HEK293 (cell line): ENCODE measurements at regions not wholly inside any gene's neighbourhood (a gene's known extent, or its start where the extent isn't known, plus 50 kb on each side); places are given as distances from the start of the nearest gene placed in this dataset.

ENCODE experiments used
- CTCF ChIA-PET: fragments of 350-600 bp; formaldehyde crosslinking; extraction: SDS; loops from one replicate; lab custom pipeline; 2021; ENCODE audit warnings: antibody characterized with exemption; lab: Yijun Ruan, JAX
- POLR2A ChIA-PET: fragments of 300-600 bp; formaldehyde crosslinking; extraction: SDS; loops from one replicate; lab custom pipeline; 2020; ENCODE audit warnings: antibody characterized with exemption, inconsistent platforms; lab: Yijun Ruan, JAX
- H3K27ac ChIP-seq: fragments of 200-500 bp; sonication (Bioruptor generic); 2 replicates; pipeline ENCODE4 v1.5.1; 2014; ENCODE audit warnings: low read depth, low read length, control low read depth, inconsistent platforms; ENCODE audit errors: extremely low read depth
- H3K36me3 ChIP-seq, 2 experiments: fragments of 200-500 bp in 1 of 2; sonication (Bioruptor generic) in 1 of 2; 1 replicate in 1 of 2; 2 replicates in 1 of 2; pipeline ENCODE4 v1.5.1; 2014 to 2017; ENCODE audit warnings: inconsistent platforms in 2 of 2, low read length in 2 of 2; ENCODE audit not compliant: control insufficient read depth in 2 of 2, insufficient read depth in 1 of 2
- H3K4me1 ChIP-seq: fragments of 200-500 bp; sonication (Bioruptor generic); 2 replicates; pipeline ENCODE4 v1.5.1; 2014; ENCODE audit warnings: mild to moderate bottlenecking, low read length, inconsistent platforms; ENCODE audit not compliant: control insufficient read depth, insufficient read depth
- H3K4me3 ChIP-seq: 2 replicates; pipeline ENCODE4 v1.5.1; 2011; ENCODE audit warnings: low read depth, mild to moderate bottlenecking, control low read depth, low read length, moderate library complexity
- H3K9me3 ChIP-seq: fragments of 200-500 bp; sonication (Bioruptor generic); 2 replicates; pipeline ENCODE4 v1.5.1; 2014; ENCODE audit warnings: low read depth, low read length, inconsistent platforms; ENCODE audit not compliant: control insufficient read depth, insufficient read depth
- GLIS1 ChIP-seq: fragments of 450-650 bp; formaldehyde crosslinking; IDR thresholded peaks from 2 replicates; pipeline ENCODE4 v1.5.1; 2016; ENCODE audit warnings: missing biosample characterization, missing genetic modification characterization
- HOXA7 ChIP-seq: sonication (generic); formaldehyde crosslinking; IDR thresholded peaks from 2 replicates; pipeline ENCODE4 v1.8.1; 2022; ENCODE audit warnings: missing genetic modification reagents, borderline replicate concordance
- IKZF3 ChIP-seq: fragments of 450-650 bp; IDR thresholded peaks from 2 replicates; pipeline ENCODE4 v1.5.0; 2018; ENCODE audit warnings: missing biosample characterization, mild to moderate bottlenecking, missing genetic modification characterization, moderate library complexity
- SALL2 ChIP-seq: fragments of 450-650 bp; formaldehyde crosslinking; IDR thresholded peaks from 2 replicates; pipeline ENCODE4 v1.5.0; 2017; ENCODE audit warnings: missing biosample characterization, mild to moderate bottlenecking, missing genetic modification characterization, borderline replicate concordance
- SCRT1 ChIP-seq: fragments of 450-650 bp; formaldehyde crosslinking; IDR thresholded peaks from 2 replicates; pipeline ENCODE4 v1.5.1; 2016; ENCODE audit warnings: missing biosample characterization, missing genetic modification characterization, borderline replicate concordance
- ZBTB10 ChIP-seq: fragments of 450-650 bp; formaldehyde crosslinking; IDR thresholded peaks from 2 replicates; pipeline ENCODE4 v1.5.1; 2016; ENCODE audit warnings: missing biosample characterization, missing genetic modification characterization
- ZBTB20 ChIP-seq: fragments of 450-650 bp; formaldehyde crosslinking; IDR thresholded peaks from 2 replicates; pipeline ENCODE4 v1.5.1; 2016; ENCODE audit warnings: missing biosample characterization, missing genetic modification characterization
- ZNF19 ChIP-seq: fragments of 450-650 bp; formaldehyde crosslinking; IDR thresholded peaks from 2 replicates; pipeline ENCODE4; 2016; ENCODE audit warnings: missing biosample characterization, missing genetic modification characterization, low read depth
- ZNF202 ChIP-seq: fragments of 450-650 bp; formaldehyde crosslinking; IDR thresholded peaks from 2 replicates; pipeline ENCODE4 v1.5.1; 2016; ENCODE audit warnings: missing biosample characterization, missing genetic modification characterization, borderline replicate concordance
- ZNF23 ChIP-seq: fragments of 450-650 bp; formaldehyde crosslinking; IDR thresholded peaks from 2 replicates; pipeline ENCODE4 v1.5.1; 2016; ENCODE audit warnings: missing biosample characterization, missing genetic modification characterization, borderline replicate concordance
- ZNF324 ChIP-seq: fragments of 450-650 bp; formaldehyde crosslinking; IDR thresholded peaks from 2 replicates; pipeline ENCODE4 v1.5.1; 2016; ENCODE audit warnings: missing biosample characterization, missing genetic modification characterization
- ZNF366 ChIP-seq: fragments of 450-650 bp; formaldehyde crosslinking; conservative IDR thresholded peaks from 2 replicates; pipeline ENCODE4 v1.5.1; 2016; ENCODE audit warnings: missing biosample characterization, missing genetic modification characterization
- ZNF391 ChIP-seq: fragments of 450-650 bp; formaldehyde crosslinking; IDR thresholded peaks from 2 replicates; pipeline ENCODE4 v1.5.1; 2016; ENCODE audit warnings: low read depth, missing biosample characterization, missing genetic modification characterization, borderline replicate concordance
- ZNF549 ChIP-seq: fragments of 450-650 bp; IDR thresholded peaks from 2 replicates; pipeline ENCODE4 v1.5.1; 2018; ENCODE audit warnings: missing biosample characterization, missing genetic modification characterization, mild to moderate bottlenecking, inconsistent platforms, moderate library complexity
- ZNF585B ChIP-seq: fragments of 450-650 bp; formaldehyde crosslinking; IDR thresholded peaks from 2 replicates; pipeline ENCODE4 v1.5.1; 2016; ENCODE audit warnings: missing biosample characterization, missing genetic modification characterization
- ZNF596 ChIP-seq: fragments of 450-650 bp; IDR thresholded peaks from 2 replicates; pipeline ENCODE4 v1.5.0; 2018; ENCODE audit warnings: missing biosample characterization, mild to moderate bottlenecking, missing genetic modification characterization, moderate library complexity
- ZNF600 ChIP-seq: fragments of 450-650 bp; formaldehyde crosslinking; IDR thresholded peaks from 2 replicates; pipeline ENCODE4 v1.5.1; 2016; ENCODE audit warnings: missing biosample characterization, missing genetic modification characterization
- ZNF621 ChIP-seq: fragments of 450-650 bp; formaldehyde crosslinking; IDR thresholded peaks from 2 replicates; pipeline ENCODE4 v1.5.1; 2017; ENCODE audit warnings: missing biosample characterization, missing genetic modification characterization
- ZNF626 ChIP-seq: fragments of 450-650 bp; sonication (Bioruptor Pico); formaldehyde crosslinking; IDR thresholded peaks from 2 replicates; pipeline ENCODE4 v1.5.1; 2018; ENCODE audit warnings: missing biosample characterization, missing genetic modification characterization, inconsistent platforms
- ZNF664 ChIP-seq: fragments of 450-650 bp; formaldehyde crosslinking; IDR thresholded peaks from 2 replicates; pipeline ENCODE4 v1.5.1; 2016; ENCODE audit warnings: missing biosample characterization, missing genetic modification characterization
- ZNF677 ChIP-seq: fragments of 450-650 bp; IDR thresholded peaks from 2 replicates; pipeline ENCODE4 v1.5.0; 2018; ENCODE audit warnings: missing biosample characterization, mild to moderate bottlenecking, missing genetic modification characterization, moderate library complexity
- ZSCAN30 ChIP-seq: fragments of 450-650 bp; IDR thresholded peaks from 2 replicates; pipeline ENCODE4 v1.5.1; 2018; ENCODE audit warnings: missing biosample characterization, mild to moderate bottlenecking, missing genetic modification characterization, moderate library complexity
- TF ChIP-seq, protein P1 (sequence below): fragments of 450-650 bp; formaldehyde crosslinking; IDR thresholded peaks from 2 replicates; pipeline ENCODE4 v1.5.1; 2017; ENCODE audit warnings: missing biosample characterization, missing genetic modification characterization

GRCh38 chr6:153941768-153942167 is 97.3 kb upstream of the OPRM1 start (continued):
- TF ChIP-seq ZNF677 (tag by site-specific recombination) (no peak), SCRT1 (no peak), ZSCAN30 (no peak), ZNF391 (no peak), ZNF23 (tag by site-specific recombination) (no peak), ZNF324 (tag by site-specific recombination) (no peak)
- TF ChIP-seq, all 188 proteins: peak for 0

DNA sequence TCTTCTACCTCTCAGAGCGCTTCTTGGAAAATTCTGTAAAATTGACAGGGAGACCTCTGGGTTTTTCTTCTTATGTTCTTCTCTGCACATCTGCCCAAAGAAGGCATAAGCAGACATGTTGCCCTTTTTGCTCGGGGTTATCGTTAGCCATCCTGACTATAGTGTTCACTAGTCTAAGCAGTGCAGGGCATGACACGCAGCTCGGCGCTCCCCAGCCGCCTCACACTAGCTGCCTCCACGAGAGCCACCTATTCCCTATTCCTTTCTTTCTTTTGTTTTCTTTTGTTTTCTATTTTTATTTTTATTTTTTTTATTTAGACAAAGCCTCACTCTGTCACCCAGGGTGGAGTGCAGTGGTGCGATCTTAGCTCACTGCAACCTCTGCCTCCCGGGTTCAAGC is 100.2 kb upstream of the OPRM1 start:
- Histone ChIP-seq H3K9me3 (no peaks in the 10 kb centered on the region), H3K4me3 (no peak overlapping the region), H3K36me3 (no peaks in the 10 kb centered on the region), H3K4me1 (no peaks in the 10 kb centered on the region), H3K27ac (no peak overlapping the region)
- POLR2A ChIA-PET = no interaction called here
- TF ChIP-seq ZNF19 = no peak
- no peak for TF ChIP-seq ZNF596 (tag by site-specific recombination)
- no peak for TF ChIP-seq GLIS1 (tag by site-specific recombination)
- TF ChIP-seq ZNF626 (tag by site-specific recombination) = no peak
- TF ChIP-seq ZNF585B (tag by site-specific recombination) = no peak
- TF ChIP-seq ZNF600 (tag by site-specific recombination) = no peak
- TF ChIP-seq, protein P1, sequence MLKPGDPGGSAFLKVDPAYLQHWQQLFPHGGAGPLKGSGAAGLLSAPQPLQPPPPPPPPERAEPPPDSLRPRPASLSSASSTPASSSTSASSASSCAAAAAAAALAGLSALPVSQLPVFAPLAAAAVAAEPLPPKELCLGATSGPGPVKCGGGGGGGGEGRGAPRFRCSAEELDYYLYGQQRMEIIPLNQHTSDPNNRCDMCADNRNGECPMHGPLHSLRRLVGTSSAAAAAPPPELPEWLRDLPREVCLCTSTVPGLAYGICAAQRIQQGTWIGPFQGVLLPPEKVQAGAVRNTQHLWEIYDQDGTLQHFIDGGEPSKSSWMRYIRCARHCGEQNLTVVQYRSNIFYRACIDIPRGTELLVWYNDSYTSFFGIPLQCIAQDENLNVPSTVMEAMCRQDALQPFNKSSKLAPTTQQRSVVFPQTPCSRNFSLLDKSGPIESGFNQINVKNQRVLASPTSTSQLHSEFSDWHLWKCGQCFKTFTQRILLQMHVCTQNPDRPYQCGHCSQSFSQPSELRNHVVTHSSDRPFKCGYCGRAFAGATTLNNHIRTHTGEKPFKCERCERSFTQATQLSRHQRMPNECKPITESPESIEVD (tag by site-specific recombination) = no peak
- TF ChIP-seq ZNF202 (tag by site-specific recombination) = no peak
- CTCF ChIA-PET = interaction anchor here (0.6 to 1.7 kb wide), 2 partner anchors 9 to 52 kb away, joined by 3 to 9 read pairs; no protein-coding TSS in a partner anchor

DNA sequence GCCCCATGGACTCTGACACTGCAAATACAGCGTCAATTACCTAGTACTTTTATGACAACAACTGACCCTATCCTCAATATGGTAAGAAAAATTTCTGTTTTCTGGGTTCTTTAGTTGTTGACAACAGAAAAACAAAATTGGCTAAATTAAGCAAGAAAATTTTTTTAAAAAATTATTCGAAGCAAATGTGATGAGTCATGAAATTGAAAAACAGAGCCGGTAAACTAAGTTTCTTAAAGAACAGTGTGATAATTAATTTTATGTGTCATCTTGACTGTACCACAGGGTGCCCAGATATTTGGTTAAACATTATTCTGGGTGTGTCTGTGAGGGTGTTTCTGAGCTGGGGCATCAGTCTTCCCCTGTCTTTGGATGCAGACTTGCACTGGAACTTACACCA is 107.6 kb upstream of the OPRM1 start:
- CTCF ChIA-PET = no interaction called here
- H3K27ac ChIP-seq = no peak overlapping the region
- no peaks in the 10 kb centered on the region for H3K9me3 ChIP-seq
- H3K36me3 ChIP-seq = no peaks in the 10 kb centered on the region
- TF ChIP-seq ZNF366 (tag by site-specific recombination) (no peak), ZNF664 (tag by site-specific recombination) (no peak), ZNF549 (tag by site-specific recombination) (no peak)
- no peak overlapping the region for H3K4me3 ChIP-seq
- H3K4me1 ChIP-seq = no peaks in the 10 kb centered on the region
- POLR2A ChIA-PET = no interaction called here

GRCh38 chr6:153927867-153928266 is 111.2 kb upstream of the OPRM1 start:
- no peaks in the 10 kb centered on the region for H3K4me1 ChIP-seq
- TF ChIP-seq ZNF19 (no peak), ZNF621 (tag by site-specific recombination) (no peak), ZBTB10 (no peak), ZBTB20 (no peak), IKZF3 (tag by site-specific recombination) (no peak), ZNF23 (tag by site-specific recombination) (no peak), SALL2 (tag by site-specific recombination) (no peak), HOXA7 (CRISPR knock-in tag) (no peak)
- TF ChIP-seq, all 188 proteins: peak for 0
- Histone ChIP-seq H3K4me3 (no peak overlapping the region), H3K27ac (no peak overlapping the region), H3K9me3 (no peaks in the 10 kb centered on the region), H3K36me3 (no peaks in the 10 kb centered on the region)
- ChIA-PET CTCF (interaction anchor here (0.5 to 3.3 kb wide), 2 partner anchors 20 to 134 kb away, joined by 3 to 11 read pairs; no protein-coding TSS in a partner anchor), POLR2A (no interaction called here)
